Epidermal melanocyte (primary cell): ENCODE measurements at regions not wholly inside any gene's neighbourhood (a gene's known extent, or its start where the extent isn't known, plus 50 kb on each side); places are given as distances from the start of the nearest gene placed in this dataset.
"Not testable (repeated sequence)": the region's sequence is repeated elsewhere in the genome, so short reads cannot be mapped to it uniquely, and the experiment has no call there.

Experiments
- DNase-seq: peaks from one replicate; pipeline ENCODE4 v3.0.0; 2011; ENCODE audit warnings: low spot score; ENCODE audit not compliant: insufficient read length

DNA sequence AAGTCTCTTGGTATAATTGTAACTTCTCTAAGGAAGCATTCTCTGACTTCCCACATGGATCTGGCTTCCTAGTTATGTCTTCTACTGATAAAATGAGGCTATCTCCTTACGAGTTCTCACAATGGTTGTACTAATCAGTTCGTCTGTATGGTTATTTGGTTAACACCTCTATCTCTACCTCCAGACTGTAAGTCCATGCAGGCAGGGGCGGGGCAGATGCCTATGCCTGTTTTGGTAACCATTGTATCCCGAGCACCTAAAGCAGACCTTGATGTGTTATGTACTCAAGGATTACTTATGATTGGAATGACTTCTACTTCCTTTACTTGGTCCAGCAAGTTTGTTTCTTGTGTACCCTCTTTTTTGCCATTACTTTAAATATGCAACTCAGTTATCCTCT, 125.0 kb upstream of the PITX1 start:
- no peak for DNase-seq

DNA sequence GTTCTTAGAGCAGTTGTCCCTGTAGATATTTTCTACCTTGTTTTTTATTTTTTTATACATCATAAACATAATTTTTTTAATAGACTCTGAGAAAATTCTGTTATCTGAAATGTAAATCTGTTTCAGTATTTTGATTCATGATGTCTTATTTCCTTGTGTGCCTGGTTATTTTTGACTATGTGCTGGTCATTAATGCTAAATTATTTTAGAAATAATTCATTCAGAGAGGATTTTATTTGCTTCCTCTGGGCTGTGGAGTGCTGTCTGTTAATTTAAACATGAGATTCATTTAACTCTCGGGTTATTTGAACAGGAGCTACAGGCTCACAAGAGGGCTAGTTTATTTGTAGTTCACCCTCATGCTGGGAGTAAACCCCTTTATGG, 124.3 kb upstream of the PITX1 start:
- DNase-seq, result no peak

DNA sequence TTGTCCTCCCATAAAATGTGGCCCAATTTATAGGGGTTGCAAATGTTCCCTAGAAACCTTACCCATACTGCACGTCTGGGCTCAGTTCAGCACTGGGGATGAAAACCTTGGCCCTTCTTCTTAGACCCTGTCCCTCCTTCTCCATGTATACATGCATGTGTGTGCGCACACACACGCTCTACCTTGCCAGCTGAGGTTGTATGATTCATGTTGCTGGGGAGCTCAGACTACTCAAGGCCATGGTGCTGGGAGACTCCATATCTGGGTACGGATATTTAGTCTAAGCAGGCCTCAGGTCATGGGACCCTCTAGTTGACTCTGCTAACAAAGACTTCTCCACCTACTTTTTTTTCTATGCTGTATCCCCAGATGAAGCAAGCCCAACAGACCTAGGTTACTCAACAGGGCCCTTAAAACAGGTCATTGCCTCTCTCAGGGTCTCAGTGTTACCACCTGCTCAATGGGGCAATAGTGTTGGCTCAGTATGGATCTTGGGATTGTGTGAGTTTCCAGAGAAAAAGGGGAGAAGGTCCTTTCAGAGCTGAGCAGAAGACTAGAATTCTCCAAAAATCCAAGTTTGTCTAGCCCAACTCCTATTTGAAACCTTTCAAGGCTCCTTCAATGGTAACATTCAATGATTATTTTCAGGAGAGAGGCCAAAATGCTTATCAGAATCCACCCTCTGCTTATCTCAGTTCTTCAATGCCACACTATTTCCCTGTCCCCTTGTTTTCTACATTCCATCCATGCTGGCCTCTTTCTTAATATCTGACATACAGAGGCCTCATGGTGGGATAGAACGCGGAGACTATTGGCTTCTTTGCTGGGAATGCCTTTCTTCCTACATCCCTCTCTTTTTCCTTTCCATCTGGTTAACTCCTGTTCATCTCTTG, 123.6 kb upstream of the PITX1 start:
- no peak for DNase-seq

DNA sequence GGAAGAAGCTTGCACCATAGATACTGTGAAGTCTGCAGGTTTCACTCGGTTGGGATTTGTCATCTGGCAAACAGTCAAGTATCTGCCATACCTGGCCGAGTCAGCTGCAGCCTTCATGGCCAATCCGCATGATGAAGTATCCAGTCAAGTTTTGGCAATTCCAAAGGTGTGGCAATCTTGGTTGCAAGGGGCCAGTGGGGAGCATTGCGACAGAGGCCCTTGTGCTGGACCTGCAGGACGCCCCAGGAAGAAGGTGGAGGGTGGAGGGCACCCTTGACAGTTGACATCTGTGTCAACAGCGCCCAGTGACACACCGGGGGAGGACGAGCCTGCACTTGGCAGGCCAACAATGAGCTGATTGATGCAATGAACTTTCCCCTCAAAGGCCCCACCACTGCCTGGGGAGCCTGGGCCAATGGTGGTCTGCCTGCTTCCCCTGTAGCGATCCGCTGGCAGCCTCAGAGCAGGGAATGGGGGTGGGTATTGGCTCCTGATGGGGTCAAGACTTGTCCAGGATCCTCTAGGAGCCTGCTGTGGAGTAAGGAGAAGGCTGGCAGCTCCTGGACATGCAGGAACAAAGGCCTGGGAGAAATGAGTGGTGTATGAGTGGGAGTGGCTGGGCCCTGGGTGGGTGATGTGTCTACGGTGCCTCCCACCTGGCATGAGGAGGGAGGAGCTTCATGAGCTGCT, 122.8 kb upstream of the PITX1 start:
- DNase-seq, result no peak

DNA sequence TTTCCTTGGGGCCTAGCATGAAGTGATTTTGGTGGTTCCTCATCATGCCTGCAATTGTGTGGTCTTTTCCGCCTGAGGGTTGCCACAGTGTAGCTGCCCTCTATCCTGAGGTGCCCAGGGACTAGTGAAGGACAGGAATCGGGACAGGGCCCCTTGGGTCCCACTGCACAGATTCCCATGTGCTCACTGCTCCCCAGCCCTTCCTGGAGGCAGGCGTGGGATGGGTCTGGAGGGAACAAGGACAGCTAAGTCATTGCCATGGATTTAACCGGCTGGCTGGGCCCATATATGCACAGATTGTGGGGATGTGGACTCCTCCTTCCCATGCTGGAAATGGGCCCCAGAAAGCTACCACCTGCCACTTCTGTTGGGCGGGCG, 122.3 kb upstream of the PITX1 start:
- no peak for DNase-seq

DNA sequence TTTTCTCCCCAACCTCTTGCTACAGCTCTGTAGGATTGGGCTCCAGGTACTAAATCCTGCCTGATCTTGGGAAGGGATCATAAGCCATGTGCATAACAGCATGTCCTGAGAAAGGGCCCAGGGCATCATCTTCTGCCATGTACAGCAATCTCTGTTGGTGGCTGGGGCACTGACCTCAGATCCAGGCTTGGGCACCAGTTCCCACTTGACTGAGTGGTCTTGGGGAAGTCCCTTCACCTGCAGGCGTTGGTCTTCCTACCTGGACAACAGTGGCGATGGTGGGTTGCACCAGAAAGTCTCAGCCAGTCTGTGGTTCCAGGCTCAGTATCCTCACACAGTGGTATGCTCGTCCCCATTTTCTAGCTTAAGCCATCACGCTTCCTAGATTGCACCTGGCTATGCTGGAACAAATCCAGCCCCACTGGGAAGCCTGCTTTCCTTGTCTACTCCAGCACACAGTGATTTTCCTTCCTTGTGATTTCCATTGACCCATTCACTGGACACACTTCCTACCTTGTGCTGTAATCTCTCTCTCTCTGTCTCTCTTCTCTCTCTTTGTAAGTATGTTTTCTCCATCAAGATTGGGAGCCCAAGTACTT, 121.7 kb upstream of the PITX1 start:
- DNase-seq, result no peak

DNA sequence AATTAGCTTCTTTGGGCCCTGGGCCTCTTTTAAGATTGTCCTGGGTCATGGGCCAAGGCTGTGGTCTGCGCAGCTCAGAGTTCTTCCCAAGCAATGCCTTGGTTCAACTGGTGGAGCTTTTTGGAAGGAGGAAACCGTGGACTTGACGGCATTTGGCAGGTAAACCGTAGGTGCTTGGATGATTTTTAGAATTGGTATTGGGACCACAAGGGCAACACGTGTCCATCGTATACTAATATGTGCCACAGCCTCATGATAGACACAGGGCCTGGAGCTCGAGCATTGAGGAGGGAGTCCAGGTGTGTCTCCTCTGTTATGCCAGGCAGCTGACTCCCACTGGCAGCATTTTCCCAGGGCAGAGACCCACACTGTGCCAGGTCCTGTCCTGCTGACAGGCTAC, 120.9 kb upstream of the PITX1 start:
- no peak for DNase-seq

DNA sequence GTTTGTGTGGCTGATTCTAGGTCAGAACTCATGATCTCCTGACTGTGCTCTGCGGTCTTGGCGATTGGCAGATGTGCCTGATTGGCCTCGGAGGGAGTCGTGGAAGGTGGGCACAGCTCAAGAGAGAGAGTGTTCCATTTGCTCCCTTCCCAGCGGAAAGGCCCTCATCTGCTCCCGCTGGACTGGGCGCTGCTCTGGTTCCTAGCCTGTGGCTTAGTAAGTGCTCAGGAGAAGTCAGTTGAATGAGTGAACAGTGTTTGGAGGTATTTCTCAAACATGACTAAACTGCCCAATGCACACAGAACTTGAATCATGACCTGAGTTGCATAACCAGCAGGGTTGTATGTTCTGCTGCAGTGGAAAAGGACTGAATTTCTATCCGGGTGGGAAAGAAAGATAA, 120.2 kb upstream of the PITX1 start:
- no peak for DNase-seq

DNA sequence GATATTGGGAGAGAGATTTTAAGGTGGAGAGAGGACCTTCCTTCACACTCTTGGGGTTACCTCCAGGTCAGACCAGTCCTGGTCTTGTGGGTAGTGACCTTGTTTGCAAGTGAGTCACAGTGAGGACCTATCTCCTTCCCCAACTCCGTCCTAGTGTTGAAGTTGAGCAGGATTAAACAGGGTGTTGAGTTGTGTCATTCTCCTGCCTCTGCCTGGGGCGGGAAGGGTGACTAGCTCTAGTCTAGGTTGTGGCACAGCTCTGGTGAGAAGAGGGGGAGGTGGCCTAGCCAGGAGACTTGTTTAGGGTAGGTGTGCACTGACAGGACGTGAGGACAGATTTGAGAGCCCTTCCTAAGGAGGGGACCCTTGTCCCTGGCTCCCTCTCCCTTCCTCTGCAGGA, 119.6 kb upstream of the PITX1 start:
- DNase-seq, result no peak

DNA sequence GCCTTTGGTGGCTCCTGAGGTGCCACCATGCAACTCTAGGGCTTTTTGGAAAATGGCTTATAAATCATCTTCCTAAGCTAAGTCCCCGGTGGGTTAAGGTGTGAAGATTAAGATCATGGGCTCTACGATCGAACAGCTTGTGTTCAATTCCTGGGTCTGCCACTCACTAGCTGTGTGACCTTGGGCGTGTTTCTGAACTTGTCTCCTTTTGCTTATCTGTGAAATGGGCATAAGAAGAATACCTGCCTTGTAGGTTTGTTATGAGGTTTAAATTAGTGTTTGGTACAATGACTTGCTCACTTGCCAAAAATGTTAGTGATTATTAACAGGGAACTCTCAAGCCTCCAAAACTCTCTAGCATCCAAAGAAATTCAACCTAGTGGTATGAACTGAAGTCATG, 119.2 kb upstream of the PITX1 start:
- DNase-seq, result no peak

DNA sequence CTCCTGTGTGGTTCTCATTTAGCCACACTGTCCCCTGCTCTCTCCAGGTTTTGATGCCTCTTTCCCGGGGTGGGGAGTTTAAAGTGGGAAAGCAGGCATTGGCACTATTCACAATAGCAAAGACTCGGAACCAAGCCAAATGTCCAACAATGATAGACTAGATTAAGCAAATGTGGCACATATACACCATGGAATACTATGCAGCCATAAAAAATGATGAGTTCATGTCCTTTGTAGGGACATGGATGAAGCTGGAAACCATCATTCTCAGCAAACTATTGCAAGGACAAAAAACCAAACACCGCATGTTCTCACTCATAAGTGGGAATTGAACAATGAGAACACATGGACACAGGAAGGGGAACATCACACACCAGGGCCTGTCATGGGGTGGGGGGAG, 117.6 kb upstream of the PITX1 start:
- DNase-seq, result not testable (repeated sequence)

DNA sequence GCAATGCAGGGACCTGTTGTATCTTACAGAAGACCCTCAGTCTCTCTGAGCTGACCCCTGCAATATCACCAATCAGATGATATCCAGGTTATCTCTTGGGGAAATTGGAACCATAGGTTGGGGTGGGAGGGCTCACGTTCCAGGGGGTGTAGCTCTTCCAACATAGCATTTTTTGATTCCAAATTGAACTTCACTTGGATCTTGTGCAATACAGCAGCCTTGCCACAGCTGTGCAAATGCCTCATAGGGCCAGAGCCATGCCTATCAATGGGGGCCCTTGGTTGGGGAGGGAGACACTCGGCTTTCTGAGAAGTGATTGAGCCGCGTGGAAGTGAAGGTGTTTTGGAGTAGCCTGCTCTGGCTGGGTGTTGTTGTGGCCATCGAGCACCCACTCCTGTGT, 117.2 kb upstream of the PITX1 start:
- no peak for DNase-seq

DNA sequence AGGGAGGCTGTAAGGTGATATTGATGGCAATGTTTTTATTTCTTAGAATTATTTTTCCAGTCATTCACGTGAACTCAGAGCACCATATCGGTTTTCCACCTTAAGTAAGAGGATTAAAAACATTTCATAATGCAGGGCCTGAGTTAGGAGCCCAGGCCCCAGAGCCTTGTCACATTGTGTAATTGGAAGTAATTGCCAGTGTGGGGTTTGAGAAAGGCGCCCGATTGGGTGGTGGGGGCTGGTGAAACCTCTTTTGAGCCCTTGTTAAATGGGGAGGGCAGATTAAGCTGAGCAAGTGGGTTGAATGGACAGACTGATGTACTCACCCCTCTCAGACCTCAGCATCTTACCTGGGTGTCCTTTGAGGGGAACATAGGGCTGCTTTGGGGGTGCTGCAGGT, 116.7 kb upstream of the PITX1 start:
- DNase-seq, result no peak

DNA sequence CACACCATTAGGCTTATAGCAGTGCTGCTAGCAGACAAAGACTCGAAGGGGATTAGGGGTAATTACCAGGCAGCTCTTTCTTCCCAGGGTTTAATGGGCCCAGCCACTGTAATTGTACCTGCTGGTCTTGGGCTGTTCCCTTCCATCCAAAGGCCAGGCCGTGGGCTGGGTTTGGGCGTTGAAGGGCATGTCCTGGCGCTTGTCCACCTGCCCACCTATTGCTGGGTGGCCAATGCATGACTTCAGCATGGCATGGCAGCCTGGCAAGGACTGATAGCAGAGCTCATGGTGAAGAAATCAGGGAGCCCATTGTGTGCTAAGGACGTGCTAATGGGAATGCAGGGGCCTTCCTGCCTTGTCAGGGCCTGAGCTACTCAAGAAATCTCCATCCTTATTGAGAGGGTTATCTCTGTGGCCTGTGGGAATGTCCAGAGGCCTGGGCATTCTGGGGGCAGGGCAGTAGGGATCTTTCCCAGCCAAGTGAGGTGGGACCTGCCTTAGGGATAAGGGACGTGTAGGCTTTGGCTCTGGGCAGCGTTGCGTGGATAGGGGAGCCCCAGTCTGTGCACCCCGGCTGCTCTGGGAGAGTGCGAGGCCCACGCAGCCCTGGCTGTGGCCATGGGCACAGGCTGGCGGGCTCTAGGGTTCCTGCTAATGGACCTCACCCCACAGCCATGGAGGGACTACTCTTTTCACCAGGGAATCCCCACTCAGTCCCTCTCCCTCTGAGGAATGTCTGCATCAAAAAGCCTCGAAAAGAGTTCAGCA, 116.1 kb upstream of the PITX1 start:
- DNase-seq, result no peak

DNA sequence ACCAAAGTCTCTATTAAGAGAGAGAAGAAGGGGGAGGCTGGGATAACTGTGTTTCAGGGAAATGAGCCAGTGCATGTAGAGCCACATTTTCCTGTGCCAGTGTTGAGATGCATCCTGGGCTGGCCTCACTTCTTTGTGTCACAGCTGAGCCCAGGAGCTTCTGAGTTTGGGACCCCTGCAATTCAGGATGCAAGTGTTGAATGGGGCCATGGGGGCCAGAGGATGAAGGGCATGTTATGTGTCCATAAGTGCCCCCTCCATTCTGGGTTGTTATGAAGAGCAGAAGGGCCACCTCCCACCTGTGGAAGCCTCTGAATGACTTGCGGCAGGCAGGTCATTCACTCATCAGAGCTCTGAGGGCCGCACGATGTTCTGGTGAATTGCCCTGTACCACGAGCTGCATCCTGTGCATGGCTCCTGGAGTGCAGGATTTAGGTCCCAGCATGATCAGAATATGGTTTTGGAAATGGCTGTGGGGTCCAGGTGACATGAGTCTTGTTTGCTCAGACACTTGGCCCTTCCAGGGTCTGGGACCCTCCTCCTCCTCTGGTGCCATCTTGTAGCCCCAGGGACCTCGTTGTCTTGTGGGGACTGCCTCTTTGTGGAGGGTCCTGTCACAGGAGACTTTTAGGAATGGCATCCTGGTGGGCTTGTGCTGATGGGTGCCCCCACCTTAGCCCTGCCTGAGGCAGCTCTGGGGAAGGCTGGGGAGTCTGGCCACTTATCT, 115.4 kb upstream of the PITX1 start:
- DNase-seq, result no peak

DNA sequence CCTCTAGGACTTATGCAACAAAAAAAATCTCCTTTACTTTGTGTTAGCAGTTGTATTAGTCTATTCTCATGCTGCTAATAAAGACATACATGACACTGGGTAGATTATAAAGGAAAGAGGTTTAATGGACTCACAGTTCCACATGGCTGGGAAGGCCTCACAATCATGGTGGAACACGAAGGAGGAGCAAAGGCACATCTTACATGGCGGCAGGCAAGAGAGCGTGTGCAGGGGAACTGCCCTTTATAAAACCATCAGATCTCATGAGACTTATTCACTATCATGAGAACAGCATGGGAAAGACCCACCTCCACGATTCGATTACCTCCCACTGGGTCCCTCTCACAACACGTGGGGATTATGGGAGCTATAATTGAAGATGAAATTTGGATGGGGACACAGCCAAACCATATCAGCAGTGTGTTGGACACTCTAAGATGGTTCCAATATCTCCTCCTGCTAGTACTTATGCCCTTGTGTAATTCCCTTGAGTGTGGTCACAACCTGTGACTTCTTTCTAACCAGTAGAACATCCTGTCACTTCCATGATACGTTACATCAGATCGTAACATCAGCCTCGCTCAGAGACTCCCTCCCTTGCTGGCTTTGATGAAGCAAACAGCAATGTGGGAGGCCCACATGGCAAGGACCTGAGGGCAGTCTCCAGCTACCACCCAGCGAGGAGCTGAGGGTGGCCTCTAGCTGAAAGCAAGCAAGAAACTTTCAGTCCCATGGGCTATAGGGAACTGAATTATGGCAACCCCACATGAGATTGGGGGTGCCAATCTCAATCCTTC, 113.5 kb upstream of the PITX1 start:
- no peak for DNase-seq

DNA sequence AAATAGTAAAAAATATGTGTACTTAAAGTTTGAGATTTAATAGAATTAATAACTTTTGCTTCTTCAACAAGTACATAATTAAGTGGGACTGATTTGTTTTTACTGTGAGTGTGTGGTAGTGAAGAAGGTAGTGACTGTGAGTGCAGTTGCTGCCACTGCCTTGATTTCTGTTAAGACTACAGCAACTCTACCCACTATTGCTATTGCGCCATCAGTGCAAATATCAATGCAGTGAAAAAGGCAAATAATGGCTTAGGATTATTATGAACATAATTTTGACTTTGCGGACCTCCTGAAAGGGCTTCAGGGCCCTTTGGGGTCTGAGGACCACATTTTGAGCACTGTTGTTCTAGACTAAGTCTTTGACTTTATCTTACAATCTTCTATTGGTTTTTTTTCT, 112.0 kb upstream of the PITX1 start:
- no peak for DNase-seq

DNA sequence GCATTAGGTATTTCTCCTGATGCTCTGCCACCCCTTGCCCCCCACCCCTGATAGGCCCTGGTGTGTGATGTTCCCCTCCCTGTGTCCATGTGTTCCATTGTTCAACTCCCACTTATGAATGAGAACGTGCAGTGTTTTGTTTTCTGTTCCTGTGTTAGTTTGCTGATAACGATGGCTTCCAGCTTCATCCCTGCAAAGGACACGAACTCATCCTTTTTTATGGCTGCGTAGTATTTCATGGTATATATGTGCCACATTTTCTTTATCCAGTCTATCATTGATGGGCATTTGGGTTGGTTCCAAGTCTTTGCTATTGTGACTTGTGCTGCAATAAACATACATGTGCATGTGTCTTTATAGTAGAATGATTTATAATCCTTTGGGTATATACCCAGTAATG, 109.7 kb upstream of the PITX1 start:
- DNase-seq, result not testable (repeated sequence)

DNA sequence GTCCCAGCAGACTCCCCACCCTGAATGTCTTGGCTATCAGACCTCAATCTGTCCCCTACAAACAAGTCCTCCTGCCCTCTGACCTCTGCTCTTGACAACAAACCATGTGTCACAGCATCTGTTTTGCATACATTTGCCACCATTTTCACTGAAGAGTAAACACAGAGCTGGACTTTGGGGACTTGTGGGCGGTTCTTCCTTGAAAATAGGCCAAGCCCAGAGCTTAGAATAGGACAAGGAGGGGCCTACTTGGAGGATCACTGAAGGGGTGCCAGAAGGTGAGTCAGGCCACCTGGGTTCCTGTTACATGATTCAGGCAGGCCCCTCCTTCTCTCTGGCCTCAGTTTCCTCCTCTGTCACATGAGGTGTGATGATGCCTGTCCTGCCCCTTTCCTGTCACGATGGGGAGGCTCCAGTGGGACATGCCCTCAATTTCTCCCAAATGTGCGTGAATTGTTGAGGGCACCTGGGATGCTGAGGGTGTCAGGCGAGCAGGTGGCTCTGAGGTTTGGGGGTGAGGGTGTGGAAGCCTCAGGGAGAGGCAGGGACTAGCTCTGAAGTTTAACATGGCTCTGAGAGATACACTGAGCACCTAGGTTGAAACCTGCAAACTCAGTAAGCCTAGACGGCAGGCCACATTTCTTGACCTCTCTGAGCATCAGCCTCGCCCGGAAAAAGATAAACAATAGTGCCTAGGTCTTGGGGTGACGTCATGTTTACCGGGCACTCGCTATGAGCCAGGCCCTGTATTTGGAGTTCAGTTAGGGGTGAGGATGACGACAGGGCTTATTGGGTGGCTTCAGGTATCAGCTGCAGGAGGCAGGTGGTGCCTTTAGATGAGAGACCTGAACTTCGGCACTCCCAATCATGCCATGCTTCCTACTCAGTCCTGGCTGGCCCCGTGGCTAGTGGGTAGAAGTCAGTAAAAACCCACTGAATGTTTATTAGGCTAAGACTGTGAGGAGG, 107.6 kb upstream of the PITX1 start:
- no peak for DNase-seq
